ENCODE measurements at regions not wholly inside any gene's neighbourhood (a gene's known extent, or its start where the extent isn't known, plus 50 kb on each side); places are given as distances from the start of the nearest gene placed in this dataset.

- Histone ChIP-seq H3K27ac (replicated peaks) (no peak overlapping the region), H3K4me3 (replicated peaks; ENCODE audit: insufficient read depth, low read length) (no peak overlapping the region), H3K27me3 (ENCODE audit: insufficient read depth, poor library complexity, severe bottlenecking) (peaks cover 4% of the 10 kb centered on the region)
- DNase-seq (ENCODE audit: low read depth in 1 of 2, low spot score in 1 of 2): no peak
- TF ChIP-seq CTCF (IDR thresholded peaks at IDR 0.05; ENCODE audit: insufficient read depth, low read length) (no peak), REST (IDR thresholded peaks at IDR 0.05; ENCODE audit: insufficient replicate concordance, low read depth) (no peak), SPI1 (IDR thresholded peaks at IDR 0.05; ENCODE audit: borderline replicate concordance, low read depth) (no peak), POLR2AphosphoS5 (IDR thresholded peaks at IDR 0.05; ENCODE audit: low read depth) (no peak), GABPA (IDR thresholded peaks at IDR 0.05; ENCODE audit: low read depth) (no peak)
These were observed 134.5 kb downstream of the UCHL1 start for GRCh38 chr4:41391271-41391670.

GRCh38 chr4:41394481-41394894, 137.8 kb downstream of the UCHL1 start:
- no peak overlapping the region for H3K4me3 ChIP-seq (replicated peaks; ENCODE audit: insufficient read depth, low read length)
- H3K27me3 ChIP-seq (ENCODE audit: insufficient read depth, poor library complexity, severe bottlenecking): peaks cover 4% of the 10 kb centered on the region
- no peak for DNase-seq (ENCODE audit: low read depth in 1 of 2, low spot score in 1 of 2)
- H3K27ac ChIP-seq (replicated peaks): no peak overlapping the region
- TF ChIP-seq POLR2AphosphoS5 (IDR thresholded peaks at IDR 0.05; ENCODE audit: low read depth) (no peak), GABPA (IDR thresholded peaks at IDR 0.05; ENCODE audit: low read depth) (no peak), CTCF (IDR thresholded peaks at IDR 0.05; ENCODE audit: insufficient read depth, low read length) (no peak), SPI1 (IDR thresholded peaks at IDR 0.05; ENCODE audit: borderline replicate concordance, low read depth) (no peak), REST (IDR thresholded peaks at IDR 0.05; ENCODE audit: insufficient replicate concordance, low read depth) (no peak)

GRCh38 chr4:41396214-41396613, 139.5 kb downstream of the UCHL1 start:
- Histone ChIP-seq H3K27me3 (ENCODE audit: insufficient read depth, poor library complexity, severe bottlenecking) (peaks cover 4% of the 10 kb centered on the region), H3K27ac (replicated peaks) (no peak overlapping the region), H3K4me3 (replicated peaks; ENCODE audit: insufficient read depth, low read length) (no peak overlapping the region)
- DNase-seq (ENCODE audit: low read depth in 1 of 2, low spot score in 1 of 2): no peak
- TF ChIP-seq REST (IDR thresholded peaks at IDR 0.05; ENCODE audit: insufficient replicate concordance, low read depth) (no peak), GABPA (IDR thresholded peaks at IDR 0.05; ENCODE audit: low read depth) (no peak), CTCF (IDR thresholded peaks at IDR 0.05; ENCODE audit: insufficient read depth, low read length) (no peak), SPI1 (IDR thresholded peaks at IDR 0.05; ENCODE audit: borderline replicate concordance, low read depth) (no peak), POLR2AphosphoS5 (IDR thresholded peaks at IDR 0.05; ENCODE audit: low read depth) (no peak)

Data from HL-60 (cell line).